Limb (tissue), 2 donors: ENCODE measurements at regions not wholly inside any gene's neighbourhood (a gene's known extent, or its start where the extent isn't known, plus 50 kb on each side); places are given as distances from the start of the nearest gene placed in this dataset.

Source experiments
- DNase-seq, 2 donors: peaks; one replicate each; pipeline ENCODE4 v3.0.0-alpha.2; 2016; ENCODE audit errors: extremely low spot score in 2 of 2

- no peak for DNase-seq
These were observed 317.4 kb upstream of the UBE2E2 start for GRCh38 chr3:22885574-22886341.

- no peak for DNase-seq
These were observed 316.6 kb upstream of the UBE2E2 start for GRCh38 chr3:22886439-22887068.

GRCh38 chr3:22887664-22888291 lies 315.3 kb upstream of the UBE2E2 start:
- DNase-seq: peak in 1 of 2 donors; percentile 40

- DNase-seq: no peak
These were observed 310.0 kb upstream of the UBE2E2 start for GRCh38 chr3:22893101-22893500.

- DNase-seq: peak; percentile 69 to 74
These were observed 309.3 kb upstream of the UBE2E2 start for GRCh38 chr3:22893644-22894325.

- no peak for DNase-seq
These were observed 308.3 kb upstream of the UBE2E2 start for GRCh38 chr3:22894865-22895264.

- no peak for DNase-seq
These were observed 307.5 kb upstream of the UBE2E2 start for GRCh38 chr3:22895671-22896070.

- no peak for DNase-seq
These were observed 304.6 kb upstream of the UBE2E2 start for GRCh38 chr3:22898558-22898957.

GRCh38 chr3:22899441-22899840 lies 303.7 kb upstream of the UBE2E2 start:
- DNase-seq: no peak

- DNase-seq: no peak
These were observed 302.8 kb upstream of the UBE2E2 start for GRCh38 chr3:22900296-22900695.

- no peak for DNase-seq
These were observed 301.4 kb upstream of the UBE2E2 start for GRCh38 chr3:22901684-22902083.

GRCh38 chr3:22907161-22907780 lies 295.9 kb upstream of the UBE2E2 start:
- DNase-seq: no peak

- DNase-seq: no peak
These were observed 295.3 kb upstream of the UBE2E2 start for GRCh38 chr3:22907796-22908195.

- DNase-seq: no peak
These were observed 294.1 kb upstream of the UBE2E2 start for GRCh38 chr3:22908989-22909507.

GRCh38 chr3:22916933-22917332 lies 286.2 kb upstream of the UBE2E2 start:
- no peak for DNase-seq

- no peak for DNase-seq
These were observed 283.1 kb upstream of the UBE2E2 start for GRCh38 chr3:22920006-22920405.

GRCh38 chr3:22922317-22922716 lies 280.8 kb upstream of the UBE2E2 start:
- no peak for DNase-seq

GRCh38 chr3:22923711-22924110 lies 279.4 kb upstream of the UBE2E2 start:
- no peak for DNase-seq

- peak in 1 of 2 donors; percentile 37 for DNase-seq
These were observed 274.7 kb upstream of the UBE2E2 start for GRCh38 chr3:22928216-22929110.
